HG03460 (cell line): ENCODE measurements at regions not wholly inside any gene's neighbourhood (a gene's known extent, or its start where the extent isn't known, plus 50 kb on each side); places are given as distances from the start of the nearest gene placed in this dataset.

Experiments
- ATAC-seq: cut with Tn5 transposase; IDR thresholded peaks from one replicate; pipeline ENCODE4 v1.9.1; 2021; ENCODE audit not compliant: unreplicated experiment

DNA sequence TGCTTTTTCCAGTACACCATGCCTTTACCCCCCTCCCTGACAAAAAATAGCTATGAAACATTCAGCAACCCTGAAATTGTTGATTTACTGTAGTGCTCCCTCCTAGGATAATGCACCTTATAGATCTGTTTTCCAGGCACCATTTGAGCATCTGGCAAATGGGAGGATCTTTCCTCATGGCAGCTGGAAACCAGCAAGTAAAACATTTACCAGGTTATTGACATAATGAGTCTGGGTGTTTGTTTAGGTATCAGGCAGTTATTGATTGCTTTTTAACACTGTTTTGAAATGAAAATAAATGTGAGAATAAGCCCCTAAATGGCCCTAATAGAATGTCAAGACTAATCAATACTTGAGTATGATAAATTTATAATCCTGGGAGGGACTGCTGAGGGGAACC lies 57.3 kb upstream of the KLF4 start:
- ATAC-seq = no peak

DNA sequence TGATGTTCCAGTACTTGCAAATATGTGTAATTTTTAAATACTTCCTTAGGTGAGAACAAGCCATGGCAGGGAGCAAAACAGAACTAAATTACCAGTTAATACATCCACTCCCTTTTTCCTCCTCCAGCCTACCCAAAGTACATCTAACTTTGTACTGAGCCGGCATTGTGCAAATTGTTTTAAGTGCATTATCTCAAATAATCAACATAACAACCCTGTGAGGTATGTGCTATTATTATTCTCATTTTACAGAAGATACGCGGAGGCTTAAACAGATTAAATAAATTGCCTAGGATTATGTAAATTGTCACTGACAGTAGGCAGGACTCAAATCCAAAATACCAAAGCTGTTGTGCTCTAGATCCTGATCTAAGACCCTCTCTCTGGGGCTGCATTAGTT lies 55.5 kb upstream of the KLF4 start:
- no peak for ATAC-seq

DNA sequence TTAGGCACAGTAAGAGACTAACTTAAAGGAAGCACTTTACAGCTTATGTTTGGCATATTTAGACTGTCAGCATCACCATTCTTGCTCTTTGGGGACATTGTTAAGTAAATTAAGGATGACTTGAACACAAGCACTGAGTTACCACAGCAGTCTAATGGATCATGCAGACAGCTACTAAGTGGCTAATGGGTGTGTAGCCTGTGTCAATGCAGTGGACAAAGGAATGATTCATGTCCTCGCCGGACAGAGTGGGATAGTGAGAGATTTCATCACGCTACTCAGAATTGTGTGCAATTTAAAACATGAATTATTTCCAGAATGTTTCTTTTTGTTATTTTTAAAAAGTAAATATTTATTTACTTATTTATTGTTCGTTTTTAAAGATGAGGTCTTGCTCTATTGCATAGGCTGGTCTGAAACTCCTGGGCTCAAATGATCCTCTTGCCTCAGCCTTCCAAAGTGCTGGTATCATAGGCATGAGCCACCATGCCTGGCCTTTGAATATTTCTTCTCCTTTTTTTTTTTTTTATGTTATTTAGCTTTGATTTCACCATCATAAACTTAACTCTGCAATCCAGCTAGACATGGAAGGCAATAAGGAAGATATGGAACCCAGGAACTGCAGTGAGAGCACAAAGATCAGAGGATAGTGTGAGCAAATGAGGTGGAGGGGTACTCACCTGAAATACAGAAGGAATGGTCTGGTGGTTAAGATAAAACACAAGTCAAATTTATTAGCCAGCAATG lies 53.0 kb upstream of the KLF4 start:
- ATAC-seq = no peak

DNA sequence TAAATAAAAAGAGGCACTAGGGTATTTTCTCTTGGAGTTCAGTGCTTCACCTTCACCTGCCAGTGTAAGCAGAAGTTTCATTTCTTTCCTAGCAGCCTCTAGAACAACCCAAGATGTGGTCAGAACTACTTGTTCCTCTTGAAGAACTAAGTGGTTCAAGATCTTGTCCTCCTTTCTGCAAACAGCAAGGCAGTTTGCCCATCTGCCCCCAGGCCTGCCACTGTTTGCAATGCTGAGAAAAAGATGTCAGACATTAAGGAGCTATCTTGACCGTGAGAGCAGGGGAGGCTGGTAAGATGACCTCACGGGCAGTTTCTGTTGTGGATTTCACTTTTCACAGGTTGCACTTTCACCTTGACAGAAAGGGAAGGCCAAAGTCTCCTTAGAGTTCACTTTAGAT lies 52.0 kb upstream of the KLF4 start:
- no peak for ATAC-seq

DNA sequence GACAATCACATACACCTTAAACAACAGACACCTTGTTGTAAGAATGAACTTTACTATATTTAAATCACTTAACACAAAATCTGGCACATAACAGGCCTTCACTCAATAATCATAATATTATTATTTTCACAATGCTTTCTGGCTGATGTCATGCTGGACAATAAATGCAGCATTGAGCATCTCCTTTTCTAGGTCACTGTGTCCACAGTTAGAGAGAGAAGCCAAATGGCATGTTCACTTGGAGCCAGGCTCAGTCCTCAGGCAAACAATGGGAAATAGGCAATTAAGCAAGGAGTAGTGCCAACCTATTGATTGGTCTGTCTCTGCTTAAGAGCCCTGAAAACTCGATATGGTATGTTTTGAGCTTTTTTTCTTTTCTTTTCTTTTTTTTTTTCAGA lies 50.6 kb upstream of the KLF4 start:
- no peak for ATAC-seq

DNA sequence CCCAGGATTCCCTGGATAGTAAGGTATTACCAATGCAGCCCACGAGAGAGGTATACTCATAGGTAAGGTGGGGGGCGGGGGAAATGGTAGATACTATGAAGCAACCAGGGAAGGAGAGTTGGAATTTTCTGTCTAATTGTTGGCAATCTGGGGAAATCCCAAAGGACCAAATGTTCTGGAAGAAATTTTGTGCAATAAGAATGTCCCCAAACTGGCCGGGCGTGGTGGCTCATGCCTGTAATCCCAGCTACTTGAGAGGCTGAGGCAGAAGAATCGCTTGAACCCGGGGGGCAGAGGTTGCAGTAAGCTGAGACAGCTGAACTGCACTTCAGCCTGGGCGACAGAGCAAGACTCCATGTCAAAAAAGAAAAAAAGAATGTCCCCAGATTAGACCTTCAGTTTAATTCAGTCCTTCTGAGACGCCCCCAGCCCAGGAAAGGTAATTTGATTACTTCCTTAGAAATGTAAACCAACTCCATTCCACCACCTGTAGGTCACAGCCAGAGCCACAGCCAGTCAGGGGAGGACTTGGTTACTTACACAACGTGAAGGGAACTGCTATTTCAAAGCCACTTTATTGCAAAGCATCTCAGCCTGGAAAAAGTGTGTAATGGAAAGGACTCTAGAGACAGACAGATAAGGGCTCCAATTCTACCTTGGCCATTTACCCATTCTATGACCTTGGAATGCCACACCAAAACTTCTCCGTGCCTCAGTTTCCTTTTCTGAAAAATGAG lies 50.0 kb upstream of the KLF4 start:
- ATAC-seq = no peak
